ENCODE measurements at regions not wholly inside any gene's neighbourhood (a gene's known extent, or its start where the extent isn't known, plus 50 kb on each side); places are given as distances from the start of the nearest gene placed in this dataset.

DNA sequence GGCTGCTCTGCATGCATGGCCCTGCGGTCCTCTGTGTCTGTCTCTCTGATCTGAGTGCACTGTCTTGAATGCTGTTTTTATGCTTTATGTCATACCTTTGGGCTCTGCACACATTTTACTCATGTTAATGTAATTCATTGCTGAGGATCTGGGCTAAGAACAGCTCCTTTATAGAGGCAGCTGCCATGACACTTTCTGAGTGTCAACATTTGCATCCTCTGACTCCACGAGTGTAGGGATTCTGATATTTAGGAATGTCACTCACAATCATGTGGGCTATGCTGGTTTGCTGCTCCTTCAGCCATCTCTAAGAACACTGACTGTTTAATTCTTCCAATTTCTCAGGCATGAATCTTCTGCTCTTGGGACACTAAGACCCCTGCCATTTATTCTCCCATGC lies 192.2 kb upstream of the CPEB2 start:
- ATAC-seq (ENCODE audit: low FRiP score) (no peak), DNase-seq (ENCODE audit: low spot score) (no peak)
- TF ChIP-seq, protein P1, sequence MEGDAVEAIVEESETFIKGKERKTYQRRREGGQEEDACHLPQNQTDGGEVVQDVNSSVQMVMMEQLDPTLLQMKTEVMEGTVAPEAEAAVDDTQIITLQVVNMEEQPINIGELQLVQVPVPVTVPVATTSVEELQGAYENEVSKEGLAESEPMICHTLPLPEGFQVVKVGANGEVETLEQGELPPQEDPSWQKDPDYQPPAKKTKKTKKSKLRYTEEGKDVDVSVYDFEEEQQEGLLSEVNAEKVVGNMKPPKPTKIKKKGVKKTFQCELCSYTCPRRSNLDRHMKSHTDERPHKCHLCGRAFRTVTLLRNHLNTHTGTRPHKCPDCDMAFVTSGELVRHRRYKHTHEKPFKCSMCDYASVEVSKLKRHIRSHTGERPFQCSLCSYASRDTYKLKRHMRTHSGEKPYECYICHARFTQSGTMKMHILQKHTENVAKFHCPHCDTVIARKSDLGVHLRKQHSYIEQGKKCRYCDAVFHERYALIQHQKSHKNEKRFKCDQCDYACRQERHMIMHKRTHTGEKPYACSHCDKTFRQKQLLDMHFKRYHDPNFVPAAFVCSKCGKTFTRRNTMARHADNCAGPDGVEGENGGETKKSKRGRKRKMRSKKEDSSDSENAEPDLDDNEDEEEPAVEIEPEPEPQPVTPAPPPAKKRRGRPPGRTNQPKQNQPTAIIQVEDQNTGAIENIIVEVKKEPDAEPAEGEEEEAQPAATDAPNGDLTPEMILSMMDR (IDR thresholded peaks at IDR 0.05) = no peak

DNA sequence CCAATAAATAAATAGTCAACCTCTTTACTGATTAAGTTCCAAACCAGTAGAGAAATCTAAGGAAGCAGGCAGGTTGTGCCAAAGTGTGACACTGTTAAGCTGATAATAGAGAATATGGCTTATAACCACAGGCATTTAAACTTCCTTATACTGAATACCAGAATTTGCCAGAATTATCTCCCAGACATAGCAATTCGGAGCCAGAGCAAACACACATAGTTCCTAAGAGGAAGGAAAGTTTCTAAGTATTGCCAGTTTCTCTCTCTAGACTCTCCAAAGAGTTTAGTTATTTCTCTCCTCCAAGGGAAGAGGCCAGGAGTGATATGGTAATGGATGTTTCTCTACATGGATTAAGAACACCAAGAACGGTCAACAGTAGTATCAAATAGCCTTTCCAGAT lies 191.7 kb upstream of the CPEB2 start:
- ATAC-seq (ENCODE audit: low FRiP score) (no peak), DNase-seq (ENCODE audit: low spot score) (no peak)
- TF ChIP-seq, protein P1 (IDR thresholded peaks at IDR 0.05) = no peak

DNA sequence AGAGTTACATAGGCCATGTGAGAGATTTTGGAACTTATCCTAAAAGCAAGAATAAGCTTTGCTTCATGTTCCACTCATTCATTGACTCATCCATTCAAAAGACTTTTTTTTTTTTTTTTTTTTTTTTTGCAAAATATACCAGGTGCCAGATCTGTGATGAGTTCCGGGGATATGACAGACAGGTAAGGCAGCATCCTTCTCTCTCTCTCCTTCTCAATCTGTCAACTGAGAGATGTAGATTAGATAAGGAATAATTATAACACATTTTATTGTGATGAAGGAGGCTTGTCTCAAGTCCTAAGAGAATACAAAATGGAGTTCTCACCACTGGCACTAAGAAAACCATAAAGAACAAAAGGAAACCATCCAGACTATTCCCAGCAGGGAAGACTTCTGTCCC lies 190.2 kb upstream of the CPEB2 start:
- TF ChIP-seq, protein P1 (IDR thresholded peaks at IDR 0.05) = no peak
- ATAC-seq (ENCODE audit: low FRiP score) = no peak
- no peak for DNase-seq (ENCODE audit: low spot score)

DNA sequence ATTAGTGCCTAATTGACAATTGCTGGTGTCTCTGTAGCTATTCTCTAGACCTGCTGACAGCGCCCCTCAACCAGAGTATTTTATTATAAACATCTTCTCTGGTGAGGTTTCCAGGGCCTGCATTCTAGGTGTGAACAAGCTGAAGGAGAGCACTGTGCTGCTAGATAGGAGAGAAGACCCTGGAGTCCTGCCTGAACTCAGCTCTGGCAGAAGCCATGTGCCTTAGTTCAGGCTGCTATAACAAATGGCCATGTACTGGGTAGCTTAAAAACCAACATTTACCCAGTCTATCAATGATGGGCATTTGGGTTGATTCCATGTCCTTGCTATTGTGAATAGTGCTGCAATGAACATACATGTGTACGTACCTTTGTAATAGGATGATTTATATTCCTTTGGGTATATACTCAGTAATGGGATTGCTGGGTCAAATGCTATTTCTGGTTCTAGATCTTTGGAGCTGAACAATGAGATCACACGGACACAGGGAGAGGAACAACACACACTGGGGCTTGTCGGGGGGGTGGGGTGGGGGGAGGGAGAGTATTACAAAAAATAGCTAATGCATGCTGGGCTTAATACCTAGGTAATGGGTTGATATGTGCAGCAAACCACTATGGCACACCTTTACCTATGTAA lies 185.5 kb upstream of the CPEB2 start:
- no peak for DNase-seq (ENCODE audit: low spot score)
- TF ChIP-seq, protein P1 (IDR thresholded peaks at IDR 0.05) = no peak
- no peak for ATAC-seq (ENCODE audit: low FRiP score)

DNA sequence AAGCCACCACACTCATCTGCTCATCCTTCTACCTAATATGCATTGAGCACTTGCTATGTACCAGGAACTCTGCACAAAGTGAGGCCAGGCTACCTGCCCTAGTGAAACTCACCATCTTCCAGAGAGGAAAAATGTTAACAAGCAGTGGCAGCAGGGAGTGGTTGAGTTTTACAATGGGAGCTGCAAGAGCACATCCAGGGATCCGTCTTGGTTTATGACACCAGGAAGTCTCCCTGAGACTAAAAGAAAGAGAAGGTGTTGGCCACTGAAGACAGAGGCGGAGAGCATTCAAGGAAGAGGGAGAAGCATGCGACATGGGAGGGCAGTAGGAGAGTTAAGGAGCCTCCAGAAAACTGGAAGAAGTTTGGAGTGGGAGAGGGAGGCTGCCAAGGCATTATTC lies 178.1 kb upstream of the CPEB2 start:
- ATAC-seq (ENCODE audit: low FRiP score) (no peak), DNase-seq (ENCODE audit: low spot score) (no peak)
- TF ChIP-seq, protein P1 (IDR thresholded peaks at IDR 0.05) = no peak

DNA sequence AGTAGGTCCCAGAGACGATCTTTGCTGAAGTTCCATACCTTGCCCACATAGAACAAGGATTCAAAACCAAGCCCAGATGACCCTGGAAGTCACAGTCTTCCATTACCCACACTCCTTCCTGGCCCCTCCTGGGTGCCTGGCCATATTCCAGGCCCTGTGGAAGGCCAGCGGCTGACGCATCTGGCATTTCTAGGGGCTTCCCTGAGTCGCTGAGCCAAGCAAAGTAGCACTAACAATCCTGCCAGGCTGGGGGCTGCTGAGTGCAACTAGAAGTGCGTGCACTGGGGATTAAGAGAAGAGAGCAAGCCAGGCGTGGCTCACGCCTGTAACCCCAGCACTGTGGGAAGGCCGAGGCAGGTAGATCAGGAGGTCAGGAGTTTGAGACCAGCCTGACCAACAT lies 175.2 kb upstream of the CPEB2 start:
- no peak for DNase-seq (ENCODE audit: low spot score)
- no peak for ATAC-seq (ENCODE audit: low FRiP score)
- TF ChIP-seq, protein P1 (IDR thresholded peaks at IDR 0.05) = no peak

DNA sequence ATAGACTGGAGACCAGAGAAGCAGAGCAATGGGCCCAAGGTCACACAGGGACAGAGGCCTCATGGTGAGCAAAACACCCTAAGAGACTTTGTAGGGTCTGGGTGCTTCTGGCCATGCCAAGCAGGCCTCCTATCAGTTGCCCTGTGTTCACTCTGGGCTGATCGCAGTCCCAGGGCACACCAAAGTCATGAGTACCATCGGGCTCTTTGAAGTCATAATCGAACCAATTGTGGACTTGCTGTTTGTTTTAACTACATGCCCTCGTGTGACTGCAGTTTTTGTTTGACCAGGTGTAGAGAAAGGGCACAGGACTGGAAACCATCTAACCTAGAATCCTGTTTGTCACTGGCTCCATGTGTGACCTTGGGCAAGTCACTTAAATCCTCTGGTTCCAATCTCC lies 172.5 kb upstream of the CPEB2 start:
- TF ChIP-seq, protein P1 (IDR thresholded peaks at IDR 0.05) = no peak
- ATAC-seq (ENCODE audit: low FRiP score) (no peak), DNase-seq (ENCODE audit: low spot score) (no peak)
